ENCODE measurements at regions not wholly inside any gene's neighbourhood (a gene's known extent, or its start where the extent isn't known, plus 50 kb on each side); places are given as distances from the start of the nearest gene placed in this dataset.

DNA sequence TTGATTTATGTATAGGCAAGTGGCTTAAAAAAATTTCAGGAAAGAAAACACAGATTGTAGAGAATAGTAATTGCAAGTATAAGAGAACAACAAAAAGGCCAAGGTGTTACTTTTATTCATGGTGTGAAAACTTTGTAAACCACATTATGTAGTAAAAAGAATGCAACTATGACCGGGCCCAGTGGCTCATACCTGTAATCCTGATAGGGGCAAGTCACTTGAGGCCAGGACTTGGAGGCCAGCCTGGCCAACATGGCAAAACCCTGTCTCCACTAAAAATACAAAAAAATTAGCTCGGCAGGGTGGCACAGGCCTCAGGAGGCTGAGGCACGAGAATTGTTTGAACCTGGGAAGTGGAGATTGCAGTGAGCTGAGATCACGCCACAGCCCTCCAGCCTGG is 131.7 kb downstream of the DCK start:
- TF ChIP-seq, protein P1, sequence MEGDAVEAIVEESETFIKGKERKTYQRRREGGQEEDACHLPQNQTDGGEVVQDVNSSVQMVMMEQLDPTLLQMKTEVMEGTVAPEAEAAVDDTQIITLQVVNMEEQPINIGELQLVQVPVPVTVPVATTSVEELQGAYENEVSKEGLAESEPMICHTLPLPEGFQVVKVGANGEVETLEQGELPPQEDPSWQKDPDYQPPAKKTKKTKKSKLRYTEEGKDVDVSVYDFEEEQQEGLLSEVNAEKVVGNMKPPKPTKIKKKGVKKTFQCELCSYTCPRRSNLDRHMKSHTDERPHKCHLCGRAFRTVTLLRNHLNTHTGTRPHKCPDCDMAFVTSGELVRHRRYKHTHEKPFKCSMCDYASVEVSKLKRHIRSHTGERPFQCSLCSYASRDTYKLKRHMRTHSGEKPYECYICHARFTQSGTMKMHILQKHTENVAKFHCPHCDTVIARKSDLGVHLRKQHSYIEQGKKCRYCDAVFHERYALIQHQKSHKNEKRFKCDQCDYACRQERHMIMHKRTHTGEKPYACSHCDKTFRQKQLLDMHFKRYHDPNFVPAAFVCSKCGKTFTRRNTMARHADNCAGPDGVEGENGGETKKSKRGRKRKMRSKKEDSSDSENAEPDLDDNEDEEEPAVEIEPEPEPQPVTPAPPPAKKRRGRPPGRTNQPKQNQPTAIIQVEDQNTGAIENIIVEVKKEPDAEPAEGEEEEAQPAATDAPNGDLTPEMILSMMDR (IDR thresholded peaks at IDR 0.05; ENCODE audit: low read length), result no peak
- no peak for TF ChIP-seq EZH2 (IDR thresholded peaks at IDR 0.05; ENCODE audit: borderline replicate concordance, low read length)

All from OCI-LY1 (cell line).